Effector CD4-positive, alpha-beta T cell (primary cell): ENCODE measurements at regions not wholly inside any gene's neighbourhood (a gene's known extent, or its start where the extent isn't known, plus 50 kb on each side); places are given as distances from the start of the nearest gene placed in this dataset.

Source experiments
- DNase-seq: peaks from one replicate; pipeline ENCODE4 v3.0.0-alpha.2; 2020

DNA sequence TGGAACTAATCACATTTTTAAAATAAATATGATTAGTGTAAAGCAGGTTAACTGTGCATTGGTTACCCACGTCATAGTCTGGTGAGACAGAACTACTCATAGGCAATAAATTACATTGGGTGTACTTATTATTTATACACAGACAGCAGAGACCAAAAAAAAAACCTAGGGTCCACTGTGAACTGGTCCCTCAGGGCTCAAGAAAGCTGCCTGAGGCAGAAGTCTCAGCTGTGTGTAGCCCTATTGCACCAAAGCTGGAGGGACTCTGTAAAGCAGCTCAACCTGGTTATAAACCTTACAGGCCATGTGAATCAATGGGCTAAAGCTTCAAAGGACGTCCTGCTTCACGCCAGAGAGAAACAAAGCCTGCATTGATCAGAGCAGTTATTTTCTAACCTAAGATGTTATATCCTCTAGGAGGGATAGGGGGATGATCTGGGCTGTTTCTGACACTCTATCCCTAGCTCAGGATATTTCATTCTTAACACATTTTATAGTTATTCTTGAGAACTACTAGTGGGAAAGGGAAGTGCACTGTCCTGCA, 432.2 kb upstream of the ANO3 start:
- DNase-seq, result no peak

DNA sequence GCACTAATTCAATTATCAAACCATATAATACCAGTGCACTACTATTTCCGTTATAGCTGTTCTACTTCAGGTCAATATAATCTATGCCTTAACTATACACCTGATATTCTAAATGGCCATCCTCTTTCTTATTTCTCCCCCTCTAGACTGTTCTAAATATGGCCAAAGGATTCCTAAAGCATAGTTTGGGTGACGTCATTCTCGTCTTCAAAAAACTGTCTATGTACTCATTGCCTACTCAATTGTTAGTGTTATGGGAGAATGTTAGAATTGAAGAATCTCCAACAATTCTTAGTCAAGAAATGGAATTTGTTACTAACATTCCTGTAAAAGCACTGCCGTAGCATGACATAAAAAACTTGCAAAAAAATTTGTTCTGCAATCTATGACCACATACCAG, 431.1 kb upstream of the ANO3 start:
- no peak for DNase-seq

DNA sequence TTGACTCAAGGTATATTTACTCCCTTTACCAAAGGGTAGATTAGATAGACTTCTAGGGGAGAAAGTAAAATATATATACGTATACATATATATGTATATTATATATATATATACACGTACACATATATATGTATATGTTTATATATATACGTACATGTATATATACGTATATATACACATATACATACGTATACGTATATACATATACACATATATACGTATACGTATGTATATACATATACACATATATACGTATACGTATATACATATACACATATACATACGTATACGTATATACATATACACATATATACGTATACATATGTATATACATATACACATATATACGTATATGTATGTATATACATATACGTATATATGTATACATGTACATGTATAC, 430.5 kb upstream of the ANO3 start:
- DNase-seq, result no peak

DNA sequence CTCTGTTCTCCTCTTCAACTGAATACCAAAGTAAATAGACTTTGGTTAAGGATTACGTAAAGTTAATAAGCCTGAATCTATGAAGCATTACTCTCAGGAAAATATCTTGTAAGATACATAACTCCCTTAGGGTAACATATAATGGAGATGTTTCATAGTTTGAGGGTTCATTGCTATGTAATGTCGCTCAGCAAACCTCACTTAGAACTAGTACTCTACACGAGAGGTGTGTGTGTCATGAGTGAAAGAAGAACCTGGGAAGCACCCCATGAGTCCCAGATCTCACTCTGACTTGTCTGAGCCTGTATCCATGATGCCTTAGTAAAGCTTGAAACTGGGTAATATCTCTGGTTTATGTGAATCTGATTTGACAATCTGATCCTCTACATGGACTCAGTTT, 429.5 kb upstream of the ANO3 start:
- no peak for DNase-seq

DNA sequence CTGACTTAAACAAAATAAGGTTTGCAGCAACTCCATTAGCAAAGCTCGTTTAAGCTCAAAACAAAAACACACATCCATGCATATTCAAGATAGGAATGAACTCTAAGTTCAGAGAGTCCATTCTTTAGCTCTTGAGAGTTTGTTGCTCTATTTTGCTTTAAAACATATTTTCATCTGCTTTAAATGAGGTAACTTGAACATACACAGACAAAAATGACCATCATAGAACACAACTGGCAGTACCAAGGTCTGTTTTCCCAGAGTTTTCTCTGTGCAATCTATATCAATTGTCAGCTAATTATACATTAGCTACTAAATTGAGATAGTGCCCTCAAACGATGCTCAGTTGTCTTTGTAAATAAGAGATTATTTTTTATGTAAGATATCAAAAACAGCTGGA, 423.2 kb upstream of the ANO3 start:
- DNase-seq, result no peak

DNA sequence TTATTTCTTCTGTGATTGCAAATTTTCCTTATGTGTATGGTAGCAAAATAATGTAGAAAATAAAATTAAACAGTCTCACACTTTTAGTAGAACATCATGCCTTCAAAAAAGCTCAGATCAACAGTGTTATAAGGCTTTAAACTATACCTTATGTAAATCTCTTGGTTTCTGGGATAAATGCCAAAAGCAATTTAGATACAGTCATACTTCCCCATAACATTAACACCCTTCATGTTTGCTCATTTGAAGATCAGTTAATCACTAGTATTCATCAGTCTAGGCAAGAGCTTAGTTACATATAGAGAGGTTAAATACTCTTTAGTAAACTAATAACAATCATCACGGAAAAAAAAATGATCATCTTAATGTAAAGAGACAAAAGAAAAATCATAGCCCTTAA, 421.8 kb upstream of the ANO3 start:
- no peak for DNase-seq

DNA sequence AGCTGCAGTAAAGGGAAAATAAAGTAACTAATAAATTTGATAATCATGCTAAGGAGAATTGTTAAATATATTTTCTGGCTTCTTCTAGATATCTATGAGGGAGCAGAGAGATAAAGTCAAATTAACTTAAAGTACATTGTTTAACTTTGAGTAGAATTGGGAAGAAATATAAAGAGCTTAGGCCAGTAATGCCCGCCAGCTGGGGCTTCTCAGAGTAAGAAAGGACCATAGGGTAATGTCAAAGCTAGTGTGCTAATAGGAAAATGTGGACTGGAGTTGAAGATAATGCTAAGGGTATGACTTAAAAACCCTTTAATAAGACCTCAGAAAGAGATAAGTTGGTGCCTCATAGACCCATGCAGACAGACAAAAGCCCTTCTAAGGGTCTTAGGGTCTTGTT, 411.6 kb upstream of the ANO3 start:
- DNase-seq, result no peak

DNA sequence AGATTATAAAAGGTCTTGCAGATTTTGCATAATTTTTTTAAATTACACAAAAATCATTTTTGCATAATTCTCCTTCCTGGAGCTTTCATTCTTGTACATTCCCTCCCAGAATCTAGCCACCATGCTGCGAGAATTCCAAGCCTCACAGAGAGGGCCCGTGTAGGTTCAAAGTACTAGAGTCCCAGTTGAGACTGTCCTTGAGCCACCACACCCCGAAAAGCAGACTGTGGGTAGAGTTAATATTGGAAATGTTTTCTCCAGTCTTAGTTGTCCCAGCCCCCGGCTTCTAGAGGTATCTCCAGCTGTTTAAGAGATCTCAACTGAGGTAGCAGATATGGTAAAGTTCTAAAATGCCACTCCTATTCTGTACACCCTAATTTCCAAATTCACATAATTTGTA, 407.3 kb upstream of the ANO3 start:
- DNase-seq, result no peak

DNA sequence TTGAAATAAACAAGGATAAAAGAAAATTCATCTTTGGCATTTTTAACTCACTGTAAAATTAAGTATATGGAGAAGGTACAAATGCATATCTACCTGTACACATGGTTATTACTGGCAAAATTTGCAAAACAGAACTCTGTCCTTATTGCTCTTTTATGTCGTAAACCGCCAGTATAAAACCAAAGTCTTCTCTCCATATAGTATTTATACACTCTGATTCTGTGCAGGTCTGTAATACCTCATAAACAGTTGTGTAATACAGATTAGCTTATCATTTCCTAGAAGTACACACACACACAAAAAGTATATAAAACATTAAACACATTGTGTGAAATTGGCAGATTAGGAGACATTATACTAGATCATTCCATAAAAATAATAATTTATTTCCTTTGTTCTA, 406.6 kb upstream of the ANO3 start:
- no peak for DNase-seq

DNA sequence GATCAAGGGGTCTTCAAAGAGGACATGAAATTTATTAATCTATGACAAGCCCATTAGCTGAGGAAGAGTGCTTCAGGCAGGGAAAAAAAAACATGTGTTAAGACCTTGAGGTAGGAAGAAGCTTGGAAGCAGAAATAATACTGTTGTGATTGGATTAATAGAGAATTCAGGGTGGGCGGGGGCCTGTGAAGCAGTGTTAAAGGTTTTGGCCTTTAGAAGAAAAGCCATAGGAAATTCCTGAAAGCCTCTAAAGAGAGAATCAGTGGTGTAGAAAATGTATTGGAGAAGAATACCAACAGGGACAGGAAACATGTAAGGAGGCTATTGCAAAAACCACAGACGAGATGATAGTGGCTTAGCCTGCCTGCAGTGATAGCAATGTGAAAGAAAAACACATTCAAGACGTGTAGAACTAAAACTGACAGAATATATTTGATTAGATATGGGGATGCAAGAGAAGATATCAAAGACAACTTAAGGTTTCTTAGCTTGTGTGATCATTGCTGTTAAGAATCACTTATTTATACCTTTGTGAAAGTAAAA, 404.4 kb upstream of the ANO3 start:
- no peak for DNase-seq

DNA sequence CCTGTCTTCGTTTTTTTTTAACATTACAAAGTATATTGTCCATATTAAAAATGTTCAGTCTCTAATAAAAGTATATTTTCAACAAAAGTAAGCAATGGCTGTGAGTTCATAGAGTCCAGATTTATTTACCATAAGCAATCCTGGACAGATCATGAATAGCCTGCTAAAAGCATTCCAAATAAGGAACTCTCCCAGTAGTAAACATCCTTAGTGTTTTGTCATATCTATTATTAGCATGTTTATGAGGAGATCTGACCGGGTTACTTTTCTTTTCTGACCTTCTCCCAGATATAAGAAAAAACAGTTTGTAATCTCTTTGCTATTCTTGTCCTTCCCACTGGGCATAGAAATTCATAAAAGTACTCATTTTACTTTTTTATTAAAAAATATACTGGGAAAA, 403.9 kb upstream of the ANO3 start:
- DNase-seq, result no peak

DNA sequence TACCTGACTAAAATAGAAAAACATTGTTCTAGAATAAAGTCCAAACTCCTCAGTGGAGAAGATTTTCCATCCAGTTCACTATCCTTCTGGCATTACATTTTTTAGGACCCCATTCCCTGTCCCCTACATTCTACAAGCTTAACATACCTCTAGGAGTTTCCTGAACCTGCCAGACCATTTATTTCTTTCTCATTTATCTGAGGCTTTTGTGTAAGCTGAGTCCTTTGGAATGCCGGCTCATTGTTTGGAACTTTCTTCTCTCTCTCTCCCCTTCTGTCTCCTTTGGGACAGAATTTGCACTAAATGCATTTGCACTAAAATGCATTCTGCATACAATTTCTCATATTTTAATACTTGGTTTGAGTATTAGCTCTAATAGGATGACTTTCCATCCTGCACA, 393.0 kb upstream of the ANO3 start:
- DNase-seq, result no peak

DNA sequence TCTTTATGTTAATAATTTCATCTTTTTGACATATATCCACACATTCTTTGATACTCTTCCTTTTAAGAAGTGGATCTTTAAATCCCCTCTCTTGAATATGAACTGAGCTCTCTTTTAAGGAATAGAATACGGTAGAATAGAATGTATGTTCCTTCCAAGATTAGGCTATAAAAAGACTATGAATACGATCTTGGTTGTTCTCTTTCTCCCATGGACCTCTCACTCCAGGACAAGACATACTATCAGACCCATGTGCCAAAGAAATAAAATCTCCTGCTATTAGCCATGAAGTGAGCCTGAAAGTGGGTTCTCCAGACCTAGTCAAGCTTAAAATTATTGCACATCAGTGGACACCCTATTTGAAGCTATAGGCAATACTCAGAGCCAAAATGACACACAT, 392.2 kb upstream of the ANO3 start:
- DNase-seq, result no peak

DNA sequence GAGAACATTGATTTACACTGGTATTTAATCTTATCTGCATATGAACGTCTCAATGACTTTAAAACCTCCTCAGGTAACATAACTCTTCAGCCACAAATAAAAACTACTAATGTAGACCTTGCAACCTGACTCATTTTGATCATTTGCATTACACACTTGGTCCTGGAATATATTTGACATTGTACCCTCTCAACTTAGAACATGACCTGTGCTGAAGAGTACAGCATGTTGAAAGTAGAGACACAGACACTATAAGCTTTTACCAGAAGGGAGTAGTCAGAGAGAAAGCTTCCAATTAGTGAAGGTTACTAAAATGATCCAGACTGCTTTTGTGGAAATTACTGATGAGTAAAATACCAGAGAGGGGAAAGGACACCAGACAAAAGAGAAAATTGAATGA, 390.6 kb upstream of the ANO3 start:
- DNase-seq, result no peak

DNA sequence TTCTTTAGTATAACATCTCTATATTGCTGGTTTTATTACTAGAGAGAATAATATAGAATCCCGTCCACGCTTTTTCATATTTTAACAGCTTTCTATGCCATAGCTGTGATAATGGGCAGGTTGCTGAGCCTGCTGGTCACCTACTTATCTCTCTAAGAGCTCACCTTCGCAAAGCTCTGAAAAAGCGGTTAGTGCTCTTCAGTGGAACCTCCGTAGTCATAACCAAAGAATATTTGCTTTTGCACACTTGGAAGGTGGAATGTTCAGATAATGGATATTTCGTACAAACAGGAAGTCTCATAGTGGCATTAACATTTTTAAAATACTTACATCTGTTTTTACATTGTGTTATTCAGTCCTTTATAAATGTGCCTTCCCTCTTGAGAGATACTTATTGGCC, 388.9 kb upstream of the ANO3 start:
- DNase-seq, result no peak

DNA sequence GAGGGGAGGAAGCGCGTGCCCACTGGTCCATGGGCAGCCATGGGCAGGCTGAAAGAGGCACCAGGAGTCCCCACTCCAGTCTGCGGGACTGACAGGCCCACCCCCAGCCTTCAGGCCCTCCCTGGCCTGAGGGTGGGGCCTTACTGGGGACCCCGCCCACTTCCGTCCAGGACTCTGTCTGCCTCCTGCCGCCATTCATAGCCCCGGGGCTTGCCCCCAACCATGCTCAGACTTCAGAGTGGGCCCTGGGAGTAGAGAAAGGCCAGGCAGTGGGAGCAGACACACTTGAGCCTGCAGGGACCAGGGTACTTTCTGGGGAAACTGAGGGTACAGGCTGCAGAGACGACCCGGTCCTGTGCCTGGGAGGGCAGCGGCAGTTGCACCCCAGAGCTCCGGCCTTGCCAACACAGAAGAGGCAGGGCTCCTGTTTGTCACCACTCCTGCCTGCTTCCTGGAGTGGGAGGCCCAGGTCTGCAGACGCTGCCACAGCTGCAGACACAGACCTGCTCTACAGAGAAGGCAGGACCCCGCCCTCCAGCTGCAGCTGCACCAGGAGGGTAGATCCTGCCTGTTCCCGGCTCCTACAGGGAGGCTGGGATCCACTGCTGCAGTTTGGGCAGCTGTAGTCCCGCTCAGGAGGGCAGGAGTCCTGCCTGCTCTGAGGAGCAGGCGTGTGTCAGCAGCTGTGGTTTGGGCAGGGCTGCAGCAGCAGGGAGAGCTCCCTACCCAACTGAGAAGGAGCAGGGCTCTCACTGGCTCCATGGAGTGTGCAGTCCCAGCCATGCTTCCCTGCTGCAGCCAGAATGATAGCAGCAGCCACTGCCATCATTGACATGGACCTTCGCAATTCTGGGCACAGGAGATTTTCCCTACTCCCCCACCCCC, 387.9 kb upstream of the ANO3 start:
- no peak for DNase-seq

DNA sequence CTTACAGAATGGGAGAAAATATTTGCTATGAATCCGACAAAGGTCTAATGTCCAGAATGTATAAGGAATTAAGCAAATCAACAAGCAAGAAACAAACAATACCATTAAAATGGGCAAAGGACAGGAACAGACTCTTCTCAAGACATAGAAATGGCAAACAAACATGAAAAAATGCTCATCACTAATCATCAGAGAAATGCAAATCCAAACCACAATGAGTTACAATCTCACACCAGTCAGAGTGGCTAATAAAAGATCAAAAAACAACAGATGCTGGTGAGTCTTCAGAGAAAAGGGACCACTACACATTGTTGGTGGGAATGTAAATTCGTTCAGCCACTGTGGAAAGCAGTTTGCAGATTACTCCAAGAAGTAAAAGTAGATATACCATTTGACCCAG, 382.0 kb upstream of the ANO3 start:
- no peak for DNase-seq

DNA sequence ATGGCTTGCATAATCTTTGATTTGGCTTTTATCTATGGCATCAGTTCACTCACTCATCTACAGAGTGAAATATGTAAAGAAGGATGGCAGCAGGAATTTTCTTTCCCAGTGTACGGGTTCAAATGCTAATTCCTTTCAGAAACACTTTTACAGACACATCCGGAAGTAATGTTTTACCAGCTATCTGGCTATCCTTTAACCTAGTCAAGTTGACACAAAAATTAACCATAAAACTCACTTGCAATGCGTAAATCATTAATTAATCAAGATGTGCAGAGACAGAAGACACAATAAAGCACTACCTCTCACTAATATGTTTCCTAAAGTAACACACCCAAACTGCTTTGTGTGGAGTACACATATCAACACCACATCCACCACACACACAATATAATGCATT, 378.9 kb upstream of the ANO3 start:
- no peak for DNase-seq

DNA sequence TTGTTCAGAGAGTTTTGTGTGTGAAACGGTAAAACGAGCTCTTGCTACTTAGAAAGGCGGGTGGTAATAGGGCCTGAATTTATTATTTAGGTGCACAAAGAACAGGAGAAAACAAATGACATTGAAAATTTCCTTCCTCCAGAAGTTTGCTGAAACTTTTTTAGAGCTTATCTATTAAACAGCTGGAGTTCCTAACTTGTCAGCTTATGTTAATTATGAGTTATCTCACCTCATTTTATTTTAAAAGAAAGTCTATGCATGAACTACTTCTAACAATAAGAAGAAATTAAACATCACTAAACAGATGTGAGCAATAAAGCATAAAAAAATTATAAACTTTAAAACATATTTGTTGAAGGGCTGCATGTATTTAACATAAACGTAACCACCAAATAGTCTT, 373.9 kb upstream of the ANO3 start:
- DNase-seq, result no peak

DNA sequence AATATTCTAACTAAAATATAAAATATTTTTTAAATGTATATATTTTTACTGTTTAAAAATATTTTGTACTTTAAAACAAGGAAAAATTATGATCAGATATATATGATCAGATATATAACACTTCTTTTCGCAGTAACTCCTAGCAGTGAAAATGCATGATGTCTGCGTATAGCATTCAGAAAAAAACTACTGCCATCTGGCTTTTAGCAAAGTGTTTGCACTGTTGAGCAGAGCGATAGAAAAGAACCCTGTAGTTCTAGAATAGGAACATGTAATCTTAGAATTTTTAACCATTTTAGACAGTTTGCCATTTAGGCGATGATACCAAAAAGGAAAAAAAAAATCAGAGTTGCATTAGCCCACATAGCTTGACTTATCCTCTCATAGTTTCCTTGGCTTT, 370.4 kb upstream of the ANO3 start:
- no peak for DNase-seq

DNA sequence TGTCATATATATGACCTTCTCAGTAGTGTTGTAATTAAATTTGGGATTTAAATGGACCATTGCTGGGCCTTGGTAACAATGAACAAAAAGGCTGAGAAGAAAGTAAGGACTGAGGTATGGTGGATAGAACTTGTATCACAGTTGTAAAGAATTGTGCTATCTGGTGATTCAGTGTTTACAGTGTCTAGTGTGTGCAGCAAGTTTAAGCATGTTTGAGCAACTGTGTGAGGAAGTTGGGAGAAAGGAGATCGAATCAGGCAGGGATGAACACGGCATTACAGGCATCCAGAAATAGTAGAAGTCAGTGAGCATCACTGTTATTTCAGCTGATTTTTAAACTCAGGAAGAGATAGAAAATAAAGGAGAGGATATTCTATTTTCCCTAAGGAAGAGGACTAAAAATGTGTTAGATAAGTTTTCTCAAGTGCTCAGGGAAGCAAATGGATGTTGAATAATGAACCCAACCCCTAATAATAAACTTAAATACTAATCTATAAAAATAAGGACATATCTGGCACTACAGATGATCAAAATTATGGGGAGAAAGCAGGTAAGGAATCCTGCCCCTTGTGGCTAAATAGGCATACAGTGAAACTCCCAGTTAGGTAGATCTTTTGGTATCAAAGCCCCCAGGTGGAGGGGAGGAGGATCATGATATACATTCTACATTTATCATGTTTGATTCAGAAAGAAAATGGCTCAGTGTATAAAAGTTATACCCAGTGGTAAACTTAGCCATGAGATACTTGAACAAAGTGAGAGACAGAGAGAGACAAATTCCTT, 361.0 kb upstream of the ANO3 start:
- DNase-seq, result no peak

DNA sequence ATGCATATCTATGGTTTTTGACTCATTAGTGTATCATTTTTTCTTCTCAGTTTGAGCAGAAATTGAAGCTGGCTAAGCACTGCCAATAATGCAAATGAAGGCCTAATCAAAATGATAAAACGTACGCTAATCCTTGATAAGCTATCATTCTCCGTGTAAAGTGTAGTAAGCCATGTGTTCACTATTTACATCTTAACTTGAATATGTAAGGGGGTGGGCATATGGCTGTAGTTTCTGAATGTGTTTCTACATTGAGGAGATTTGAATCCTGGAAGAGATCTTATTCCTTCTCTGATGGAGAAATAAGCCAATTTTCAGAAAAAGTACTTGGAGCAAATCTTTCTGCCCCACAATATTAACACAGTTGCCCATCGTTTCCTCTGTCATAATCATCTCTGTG, 351.8 kb upstream of the ANO3 start:
- DNase-seq, result no peak

DNA sequence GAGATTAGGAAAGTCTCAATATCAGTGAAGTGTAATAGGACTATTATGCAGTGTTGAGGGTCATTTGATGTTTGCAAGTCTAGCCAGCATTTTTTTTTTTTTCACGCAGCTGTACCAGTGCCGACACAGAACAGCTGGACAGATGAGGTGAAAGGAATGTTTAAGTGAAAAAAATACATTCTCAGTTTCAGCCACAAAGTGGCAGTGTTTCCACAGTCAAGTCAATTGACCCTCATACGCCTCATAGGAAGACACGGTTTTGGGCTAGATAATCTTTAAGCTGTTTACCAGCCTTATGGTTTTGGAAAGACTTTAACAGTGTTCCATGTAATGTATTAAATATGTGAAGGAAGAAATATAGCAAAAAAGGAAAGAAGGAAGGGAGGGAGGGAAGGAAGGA, 349.9 kb upstream of the ANO3 start:
- DNase-seq, result no peak

DNA sequence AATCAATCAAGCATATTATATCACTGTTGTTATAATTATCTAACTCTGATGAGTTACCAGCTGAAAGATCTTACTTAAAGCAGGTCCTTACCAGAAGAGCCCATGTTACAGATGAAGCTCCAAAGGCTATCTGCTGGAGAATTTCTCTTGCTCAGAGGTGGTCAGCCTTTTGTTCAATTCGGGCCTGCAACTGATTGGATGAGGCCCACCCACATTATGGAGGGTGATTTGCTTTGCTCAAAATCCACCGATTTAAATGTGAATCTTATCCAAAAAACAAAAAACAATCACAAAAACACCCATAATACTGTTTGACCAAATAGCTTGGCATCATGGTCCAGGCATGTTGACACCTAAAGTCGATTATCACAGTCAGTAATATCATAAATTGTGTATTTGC, 348.6 kb upstream of the ANO3 start:
- no peak for DNase-seq
